DND-41 (cell line): ENCODE measurements at regions not wholly inside any gene's neighbourhood (a gene's known extent, or its start where the extent isn't known, plus 50 kb on each side); places are given as distances from the start of the nearest gene placed in this dataset.

ENCODE experiments used
- ATAC-seq: fragments of 200-7000 bp; cut with Tn5 transposase; 3 replicates; pipeline ENCODE4 v1.9.1; 2021; ENCODE audit warnings: low read depth; ENCODE audit not compliant: insufficient read depth
- DNase-seq: peaks from one replicate; pipeline ENCODE4 v3.0.0-alpha.2; 2020
- H2AFZ ChIP-seq: 2 replicates; pipeline ENCODE4 v1.6.0; 2012; ENCODE audit warnings: low read depth, low read length
- H3K27ac ChIP-seq: 2 replicates; pipeline ENCODE4 v1.5.1; 2012; ENCODE audit warnings: low read length, inconsistent platforms
- H3K27me3 ChIP-seq: fragments of 200-600 bp; sonication (generic); 2 replicates; pipeline ENCODE4 v1.6.0; 2012; ENCODE audit warnings: low read length, mild to moderate bottlenecking, inconsistent platforms; ENCODE audit not compliant: insufficient read depth, poor library complexity
- H3K36me3 ChIP-seq: 2 replicates; pipeline ENCODE4 v1.5.1; 2012; ENCODE audit warnings: low read length, inconsistent platforms; ENCODE audit not compliant: insufficient read depth
- H3K4me1 ChIP-seq: 2 replicates; pipeline ENCODE4 v1.5.1; 2012; ENCODE audit warnings: mild to moderate bottlenecking, low read length; ENCODE audit not compliant: insufficient read depth
- H3K4me2 ChIP-seq: 2 replicates; pipeline ENCODE4 v1.6.0; 2012; ENCODE audit warnings: mild to moderate bottlenecking, moderate library complexity, low read length, inconsistent platforms; ENCODE audit not compliant: insufficient read depth
- H3K4me3 ChIP-seq, 2 experiments: fragments of 200-600 bp in 1 of 2; shearing (Covaris generic) in 1 of 2; 2 replicates each; pipeline ENCODE4 v1.5.1; 2012 to 2016; ENCODE audit warnings: inconsistent platforms in 2 of 2, low read length in 2 of 2, mild to moderate bottlenecking in 2 of 2, low read depth in 1 of 2, moderate library complexity in 1 of 2
- H3K79me2 ChIP-seq: 2 replicates; pipeline ENCODE4 v1.6.0; 2012; ENCODE audit warnings: low read length, inconsistent platforms; ENCODE audit not compliant: insufficient read depth
- H3K9ac ChIP-seq: 2 replicates; pipeline ENCODE4 v1.6.0; 2012; ENCODE audit warnings: low read depth, mild to moderate bottlenecking, inconsistent platforms, low read length, moderate library complexity
- H3K9me3 ChIP-seq: 2 replicates; pipeline ENCODE4 v1.5.1; 2012; ENCODE audit warnings: low read length, moderate library complexity, mild to moderate bottlenecking, inconsistent platforms; ENCODE audit not compliant: insufficient read depth, severe bottlenecking
- H4K20me1 ChIP-seq: 2 replicates; pipeline ENCODE4 v1.6.0; 2012; ENCODE audit warnings: low read length; ENCODE audit not compliant: insufficient read depth
- CTCF ChIP-seq: IDR thresholded peaks from 2 replicates; pipeline ENCODE4 v1.5.1; 2012; ENCODE audit warnings: borderline replicate concordance, low read length, moderate library complexity, mild to moderate bottlenecking; ENCODE audit not compliant: poor library complexity, severe bottlenecking; ENCODE audit errors: extremely low read depth
- EZH2 ChIP-seq: IDR thresholded peaks from 3 replicates; pipeline ENCODE4 v1.6.1; 2012; ENCODE audit warnings: borderline replicate concordance, low read depth, mild to moderate bottlenecking, moderate library complexity, low read length, inconsistent platforms; ENCODE audit not compliant: severe bottlenecking

GRCh38 chr6:40901322-40902055 lies 137.5 kb downstream of the UNC5CL start:
- H4K20me1 ChIP-seq: no peaks in the 10 kb centered on the region
- H3K4me3 ChIP-seq: no peak overlapping the region
- no peak overlapping the region for H3K27ac ChIP-seq
- ATAC-seq (no peak), DNase-seq (no peak)
- peaks cover 10% of the 10 kb centered on the region for H3K27me3 ChIP-seq
- no peaks in the 10 kb centered on the region for H3K4me1 ChIP-seq
- H3K4me2 ChIP-seq: no peak overlapping the region
- H2AFZ ChIP-seq: no peak overlapping the region
- no peaks in the 10 kb centered on the region for H3K36me3 ChIP-seq
- TF ChIP-seq CTCF (no peak), EZH2 (no peak)
- no peak overlapping the region for H3K9ac ChIP-seq
- H3K79me2 ChIP-seq: no peaks in the 10 kb centered on the region
- H3K9me3 ChIP-seq: no peaks in the 10 kb centered on the region

- H3K9ac ChIP-seq: no peak overlapping the region
- H3K4me1 ChIP-seq: no peaks in the 10 kb centered on the region
- no peak overlapping the region for H3K4me2 ChIP-seq
- no peak for TF ChIP-seq EZH2
- no peak for TF ChIP-seq CTCF
- H3K27me3 ChIP-seq: peaks cover 10% of the 10 kb centered on the region
- H2AFZ ChIP-seq: no peak overlapping the region
- ATAC-seq (no peak), DNase-seq (no peak)
- no peak overlapping the region for H3K4me3 ChIP-seq
- no peaks in the 10 kb centered on the region for H3K79me2 ChIP-seq
- H3K36me3 ChIP-seq: no peaks in the 10 kb centered on the region
- H3K27ac ChIP-seq: no peak overlapping the region
- no peaks in the 10 kb centered on the region for H3K9me3 ChIP-seq
- no peaks in the 10 kb centered on the region for H4K20me1 ChIP-seq
Observed at GRCh38 chr6:40900791-40901190, 138.2 kb downstream of the UNC5CL start.

GRCh38 chr6:40899684-40900155 lies 139.3 kb downstream of the UNC5CL start:
- H3K79me2 ChIP-seq: no peaks in the 10 kb centered on the region
- no peak for DNase-seq
- no peaks in the 10 kb centered on the region for H3K36me3 ChIP-seq
- no peak overlapping the region for H3K4me3 ChIP-seq
- H3K27ac ChIP-seq: no peak overlapping the region
- TF ChIP-seq CTCF (no peak), EZH2 (no peak)
- no peak overlapping the region for H3K9ac ChIP-seq
- H3K4me2 ChIP-seq: no peak overlapping the region
- H3K27me3 ChIP-seq: peaks cover 6% of the 10 kb centered on the region
- no peak overlapping the region for H2AFZ ChIP-seq
- H3K4me1 ChIP-seq: no peaks in the 10 kb centered on the region
- no peaks in the 10 kb centered on the region for H4K20me1 ChIP-seq
- H3K9me3 ChIP-seq: no peaks in the 10 kb centered on the region
- no peak for ATAC-seq
